Liver (tissue), 3 donors: ENCODE measurements at regions not wholly inside any gene's neighbourhood (a gene's known extent, or its start where the extent isn't known, plus 50 kb on each side); places are given as distances from the start of the nearest gene placed in this dataset.

Experiments
- CTCF ChIP-seq: fragments of 150-350 bp; IDR thresholded peaks from 2 replicates; pipeline ENCODE4 v1.5.1; 2017; ENCODE audit warnings: improper control_type of control experiment, low read depth, low read length; ENCODE audit not compliant: missing input control
- EGR1 ChIP-seq, 2 donors: IDR thresholded peaks; 2 replicates each; pipeline ENCODE4 v1.6.1; 2016 to 2018; ENCODE audit warnings: antibody characterized with exemption in 2 of 2, low read depth in 2 of 2
- NR2F2 ChIP-seq: IDR thresholded peaks from 2 replicates; pipeline ENCODE4 v1.6.1; 2016; ENCODE audit warnings: antibody characterized with exemption
- TF ChIP-seq, protein P1 (sequence below): IDR thresholded peaks from 2 replicates; pipeline ENCODE4 v1.6.1; 2016; ENCODE audit warnings: antibody characterized with exemption, mild to moderate bottlenecking
- donor health status: healthy.
- donor health status: healthy.

- TF ChIP-seq EGR1 (IDR thresholded peaks at IDR 0.05; ENCODE audit: low read depth in 2 of 2) (no peak), NR2F2 (no peak), CTCF (no peak)
- TF ChIP-seq, protein P1, sequence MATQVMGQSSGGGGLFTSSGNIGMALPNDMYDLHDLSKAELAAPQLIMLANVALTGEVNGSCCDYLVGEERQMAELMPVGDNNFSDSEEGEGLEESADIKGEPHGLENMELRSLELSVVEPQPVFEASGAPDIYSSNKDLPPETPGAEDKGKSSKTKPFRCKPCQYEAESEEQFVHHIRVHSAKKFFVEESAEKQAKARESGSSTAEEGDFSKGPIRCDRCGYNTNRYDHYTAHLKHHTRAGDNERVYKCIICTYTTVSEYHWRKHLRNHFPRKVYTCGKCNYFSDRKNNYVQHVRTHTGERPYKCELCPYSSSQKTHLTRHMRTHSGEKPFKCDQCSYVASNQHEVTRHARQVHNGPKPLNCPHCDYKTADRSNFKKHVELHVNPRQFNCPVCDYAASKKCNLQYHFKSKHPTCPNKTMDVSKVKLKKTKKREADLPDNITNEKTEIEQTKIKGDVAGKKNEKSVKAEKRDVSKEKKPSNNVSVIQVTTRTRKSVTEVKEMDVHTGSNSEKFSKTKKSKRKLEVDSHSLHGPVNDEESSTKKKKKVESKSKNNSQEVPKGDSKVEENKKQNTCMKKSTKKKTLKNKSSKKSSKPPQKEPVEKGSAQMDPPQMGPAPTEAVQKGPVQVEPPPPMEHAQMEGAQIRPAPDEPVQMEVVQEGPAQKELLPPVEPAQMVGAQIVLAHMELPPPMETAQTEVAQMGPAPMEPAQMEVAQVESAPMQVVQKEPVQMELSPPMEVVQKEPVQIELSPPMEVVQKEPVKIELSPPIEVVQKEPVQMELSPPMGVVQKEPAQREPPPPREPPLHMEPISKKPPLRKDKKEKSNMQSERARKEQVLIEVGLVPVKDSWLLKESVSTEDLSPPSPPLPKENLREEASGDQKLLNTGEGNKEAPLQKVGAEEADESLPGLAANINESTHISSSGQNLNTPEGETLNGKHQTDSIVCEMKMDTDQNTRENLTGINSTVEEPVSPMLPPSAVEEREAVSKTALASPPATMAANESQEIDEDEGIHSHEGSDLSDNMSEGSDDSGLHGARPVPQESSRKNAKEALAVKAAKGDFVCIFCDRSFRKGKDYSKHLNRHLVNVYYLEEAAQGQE = no peak
Observed at GRCh38 chr3:96017556-96017955, 796.8 kb upstream of the EPHA6 start.
